GM21529 (cell line): ENCODE measurements at regions not wholly inside any gene's neighbourhood (a gene's known extent, or its start where the extent isn't known, plus 50 kb on each side); places are given as distances from the start of the nearest gene placed in this dataset.
"Not testable (repeated sequence)": the region's sequence is repeated elsewhere in the genome, so short reads cannot be mapped to it uniquely, and the experiment has no call there.

Experiments used
- ATAC-seq: cut with Tn5 transposase; IDR thresholded peaks from one replicate; pipeline ENCODE4 v1.9.1; 2021; ENCODE audit not compliant: unreplicated experiment

DNA sequence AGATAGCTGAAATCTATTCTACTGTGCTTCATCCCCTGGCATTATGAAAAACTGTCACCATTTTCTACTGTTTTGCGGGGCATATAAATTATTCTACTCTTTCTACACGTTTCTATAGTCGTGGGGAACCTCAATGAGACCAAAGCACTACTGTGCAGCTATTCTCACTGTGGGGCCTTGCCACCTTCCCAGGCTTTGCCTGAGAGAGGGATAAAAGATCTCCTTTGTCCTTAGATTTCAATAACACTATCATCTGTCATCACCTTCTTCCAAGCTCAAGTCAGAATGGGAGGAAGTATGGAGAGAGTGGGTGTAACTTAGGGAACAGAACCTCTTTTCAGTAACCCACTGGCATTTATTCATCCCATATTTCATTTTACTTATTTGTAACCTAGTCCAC is 1462.1 kb upstream of the RAG2 start:
- no peak for ATAC-seq

GRCh38 chr11:38046571-38047135 is 1448.6 kb upstream of the RAG2 start:
- no peak for ATAC-seq

- no peak for ATAC-seq
Measured at GRCh38 chr11:38043060-38043459, 1445.0 kb upstream of the RAG2 start.

- no peak for ATAC-seq
Measured at GRCh38 chr11:38038777-38039176, 1440.7 kb upstream of the RAG2 start.

GRCh38 chr11:38019072-38019775 is 1421.2 kb upstream of the RAG2 start:
- ATAC-seq = no peak

DNA sequence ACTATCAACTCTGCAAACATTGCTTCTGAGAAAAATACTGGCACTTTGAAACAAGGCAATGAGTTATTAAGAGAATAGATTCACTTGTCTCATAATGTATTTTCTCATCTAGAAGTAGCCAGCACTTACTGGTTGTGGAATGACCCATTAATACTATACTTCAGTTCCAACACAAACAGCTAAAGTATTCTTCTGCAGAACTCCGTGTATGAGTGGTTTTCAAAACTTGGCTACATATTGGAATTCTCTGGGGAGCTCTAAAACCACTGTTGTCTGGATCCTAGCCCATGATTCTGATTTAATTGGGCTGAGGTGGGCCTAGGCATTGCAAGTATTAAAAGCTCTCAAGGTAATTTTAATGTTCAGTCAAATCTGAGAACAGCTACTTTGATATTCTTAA is 1416.4 kb upstream of the RAG2 start:
- ATAC-seq = no peak

GRCh38 chr11:38013157-38013556 is 1415.1 kb upstream of the RAG2 start:
- no peak for ATAC-seq

DNA sequence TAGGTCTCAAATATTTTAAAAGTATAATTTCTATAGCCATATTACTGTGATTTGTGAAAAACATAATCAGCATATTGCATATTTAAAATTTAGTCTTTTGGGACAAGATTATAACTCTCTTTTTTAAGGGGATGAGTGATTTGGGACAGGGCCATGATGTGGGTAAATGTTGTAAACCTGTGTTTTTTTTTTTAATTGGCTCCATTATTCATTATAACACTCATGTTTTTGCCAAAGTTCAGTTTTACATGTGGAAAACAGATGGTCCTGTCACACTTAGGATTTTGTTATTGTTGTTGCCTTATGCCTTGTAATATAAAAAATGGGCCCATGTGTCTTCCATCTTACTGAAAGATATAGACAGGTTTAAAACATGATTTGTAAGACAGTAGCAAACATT is 1413.5 kb upstream of the RAG2 start:
- ATAC-seq = no peak

- ATAC-seq = no peak
Measured at GRCh38 chr11:38009932-38010331, 1411.9 kb upstream of the RAG2 start.

- ATAC-seq = no peak
Measured at GRCh38 chr11:38006466-38006865, 1408.4 kb upstream of the RAG2 start.

DNA sequence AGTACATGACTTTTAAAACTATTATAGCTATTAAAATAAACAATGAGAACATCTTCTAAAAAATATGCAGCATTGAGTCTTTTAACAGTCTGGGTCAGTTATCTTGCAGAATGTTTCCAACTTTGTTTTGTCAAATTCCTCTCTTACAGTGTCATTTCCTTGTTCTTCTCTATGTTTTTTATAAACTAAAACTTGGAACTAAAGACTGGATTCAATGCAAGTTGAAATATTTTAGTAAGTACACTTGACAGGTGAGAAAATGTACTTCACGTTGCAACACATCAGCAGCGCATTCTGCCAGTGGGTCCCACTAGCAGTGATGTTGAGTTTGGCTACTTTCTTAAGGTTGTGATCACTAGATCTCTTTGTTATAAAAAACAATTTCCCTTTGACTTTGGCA is 1407.6 kb upstream of the RAG2 start:
- no peak for ATAC-seq

DNA sequence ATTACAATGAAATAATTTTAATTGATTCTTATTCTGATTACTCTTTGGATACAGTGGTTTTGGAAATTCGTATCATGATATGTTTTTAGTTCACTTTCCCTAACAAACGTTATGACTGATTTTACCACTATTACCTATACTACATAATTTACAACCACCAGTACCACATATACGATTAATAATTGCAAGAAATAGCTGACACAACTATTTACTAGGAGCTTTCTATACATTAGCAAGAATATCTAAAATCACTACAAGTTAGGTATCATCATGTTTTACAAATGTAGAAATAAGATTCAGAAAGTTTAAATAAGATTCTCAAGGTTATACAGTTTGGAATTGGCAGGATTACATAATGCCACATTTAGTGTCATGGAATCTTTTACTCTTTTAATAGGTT is 1401.1 kb upstream of the RAG2 start:
- ATAC-seq = no peak

DNA sequence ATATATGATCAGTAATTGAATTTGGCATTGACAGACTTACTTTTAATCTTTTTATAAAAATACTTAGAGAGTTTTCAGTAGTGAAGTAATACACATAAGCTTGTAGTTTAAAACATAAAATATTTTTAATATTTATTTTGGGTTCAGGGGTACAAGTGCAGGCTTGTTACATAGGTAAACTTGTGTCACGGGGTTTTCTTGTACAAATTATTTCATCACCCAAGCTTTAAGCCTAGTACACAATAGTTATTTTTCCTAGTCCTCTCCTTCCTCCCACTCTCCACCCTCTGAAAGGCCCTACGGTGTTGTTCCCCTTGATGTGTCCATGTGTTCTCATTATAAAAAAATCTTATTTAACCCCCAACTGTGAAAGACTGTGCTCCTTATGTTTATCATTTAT is 1397.8 kb upstream of the RAG2 start:
- ATAC-seq = no peak

- ATAC-seq = no peak
Measured at GRCh38 chr11:37988031-37988430, 1390.0 kb upstream of the RAG2 start.

- no peak for ATAC-seq
Measured at GRCh38 chr11:37984991-37985390, 1387.0 kb upstream of the RAG2 start.

DNA sequence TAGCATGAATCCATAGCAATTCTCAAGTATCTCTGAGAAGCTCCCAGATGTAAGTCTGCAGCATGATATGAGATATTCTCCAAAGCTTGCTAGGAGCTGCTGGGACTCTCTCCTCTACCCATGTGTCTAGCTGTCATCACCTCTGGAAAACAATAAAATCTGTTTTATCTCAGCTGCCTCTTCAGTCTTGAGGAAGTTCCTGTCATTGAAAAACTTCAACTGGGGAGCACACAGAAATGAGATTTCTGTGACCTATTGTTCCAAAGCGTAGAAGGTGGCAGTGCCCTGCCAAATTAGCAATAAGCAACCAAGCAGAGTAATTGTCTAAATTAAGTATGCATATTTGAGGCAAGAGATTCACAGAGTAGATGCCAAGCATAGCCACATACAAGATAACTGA is 1380.6 kb upstream of the RAG2 start:
- no peak for ATAC-seq

DNA sequence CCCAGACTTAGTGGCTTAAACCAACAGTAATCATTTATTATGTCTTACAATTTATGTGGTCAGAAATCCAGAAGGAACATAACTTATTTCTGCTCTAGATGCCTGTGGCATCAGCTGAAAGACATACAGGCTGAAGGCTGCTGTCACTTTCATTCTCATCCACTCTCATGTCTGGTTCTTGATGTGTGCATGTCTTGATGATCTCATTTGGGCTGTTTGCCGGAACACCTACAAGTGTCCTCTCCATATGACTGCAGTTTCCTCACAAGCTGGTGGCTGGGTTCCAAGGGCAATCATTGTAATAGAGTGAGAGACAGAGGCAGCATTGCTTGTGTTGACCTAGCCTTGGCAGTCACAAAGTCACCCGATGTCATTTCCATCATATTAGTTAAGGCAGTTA is 1375.9 kb upstream of the RAG2 start:
- no peak for ATAC-seq

GRCh38 chr11:37972691-37973090 is 1374.7 kb upstream of the RAG2 start:
- ATAC-seq = no peak

- not testable (repeated sequence) for ATAC-seq
Measured at GRCh38 chr11:37969336-37969735, 1371.3 kb upstream of the RAG2 start.

GRCh38 chr11:37968148-37968547 is 1370.1 kb upstream of the RAG2 start:
- ATAC-seq = no peak

DNA sequence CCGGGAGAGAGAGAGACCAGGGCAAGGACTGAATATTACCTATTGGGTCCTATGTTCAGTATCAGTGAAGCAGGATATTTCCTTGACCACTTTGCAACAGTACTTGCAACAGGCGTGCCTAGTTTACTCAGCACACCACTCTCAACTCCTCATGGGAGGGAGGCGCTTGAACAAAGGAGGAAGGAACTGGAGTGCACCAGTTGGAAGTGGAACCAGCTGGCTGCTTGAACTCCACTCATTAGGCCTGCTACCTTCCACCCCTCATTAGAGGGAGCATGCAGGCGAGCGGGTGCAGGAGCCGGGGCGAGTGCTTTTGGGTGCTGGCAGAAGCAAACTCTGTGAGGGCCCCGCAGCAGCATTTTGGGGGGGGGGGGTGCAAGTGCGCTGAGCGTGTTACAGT is 1369.6 kb upstream of the RAG2 start:
- no peak for ATAC-seq

- ATAC-seq = no peak
Measured at GRCh38 chr11:37963440-37963839, 1365.4 kb upstream of the RAG2 start.

GRCh38 chr11:37957717-37958116 is 1359.7 kb upstream of the RAG2 start:
- ATAC-seq = no peak
